ENCODE measurements at regions not wholly inside any gene's neighbourhood (a gene's known extent, or its start where the extent isn't known, plus 50 kb on each side); places are given as distances from the start of the nearest gene placed in this dataset.
"Not testable (repeated sequence)": the region's sequence is repeated elsewhere in the genome, so short reads cannot be mapped to it uniquely, and the experiment has no call there.

- no peak for DNase-seq (ENCODE audit: low read depth in 2 of 2)
Measured at GRCh38 chr3:170705131-170705530, 119.3 kb upstream of the SLC7A14 start.

DNA sequence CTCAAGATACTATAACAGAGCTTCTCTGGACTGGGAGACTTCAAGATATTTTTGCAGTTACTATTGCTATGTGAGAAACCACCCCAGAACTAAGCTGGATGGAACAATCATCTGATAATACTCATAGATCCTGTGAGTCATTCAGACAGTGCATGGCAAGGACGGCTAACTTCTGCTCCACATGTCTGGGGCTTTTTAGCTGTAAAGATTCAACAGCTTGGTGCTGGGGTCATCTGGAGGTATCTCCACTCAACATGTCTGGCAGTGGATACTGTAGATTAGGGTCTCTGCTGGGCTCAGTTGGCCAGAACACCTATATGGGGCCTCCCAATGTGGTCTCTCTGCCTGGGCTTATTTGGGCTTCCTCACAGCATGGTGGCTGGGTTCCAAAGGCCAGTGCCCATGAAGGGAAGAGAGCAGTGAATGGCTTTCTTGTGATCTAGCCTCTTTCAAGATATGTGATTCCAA, 117.3 kb upstream of the SLC7A14 start:
- DNase-seq (ENCODE audit: low read depth in 2 of 2) = no peak

- no peak for DNase-seq (ENCODE audit: low read depth in 2 of 2)
Measured at GRCh38 chr3:170701696-170702678, 116.1 kb upstream of the SLC7A14 start.

DNA sequence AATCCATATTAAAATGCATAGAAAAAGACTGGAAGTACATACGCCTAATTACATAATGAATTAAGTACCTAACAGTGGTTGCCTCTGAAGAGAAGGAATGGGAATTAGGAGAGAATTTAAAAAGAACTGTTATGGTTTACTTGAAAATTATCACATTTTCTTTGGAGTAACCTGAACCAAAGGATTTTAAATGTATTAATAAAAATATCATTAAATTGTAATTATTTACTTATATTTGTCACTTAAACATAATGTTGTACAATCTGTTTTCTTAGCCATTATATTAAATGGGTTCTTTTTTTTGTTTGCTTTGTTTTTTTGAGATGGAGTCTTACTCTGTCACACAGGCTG, 114.2 kb upstream of the SLC7A14 start:
- no peak for DNase-seq (ENCODE audit: low read depth in 2 of 2)

DNA sequence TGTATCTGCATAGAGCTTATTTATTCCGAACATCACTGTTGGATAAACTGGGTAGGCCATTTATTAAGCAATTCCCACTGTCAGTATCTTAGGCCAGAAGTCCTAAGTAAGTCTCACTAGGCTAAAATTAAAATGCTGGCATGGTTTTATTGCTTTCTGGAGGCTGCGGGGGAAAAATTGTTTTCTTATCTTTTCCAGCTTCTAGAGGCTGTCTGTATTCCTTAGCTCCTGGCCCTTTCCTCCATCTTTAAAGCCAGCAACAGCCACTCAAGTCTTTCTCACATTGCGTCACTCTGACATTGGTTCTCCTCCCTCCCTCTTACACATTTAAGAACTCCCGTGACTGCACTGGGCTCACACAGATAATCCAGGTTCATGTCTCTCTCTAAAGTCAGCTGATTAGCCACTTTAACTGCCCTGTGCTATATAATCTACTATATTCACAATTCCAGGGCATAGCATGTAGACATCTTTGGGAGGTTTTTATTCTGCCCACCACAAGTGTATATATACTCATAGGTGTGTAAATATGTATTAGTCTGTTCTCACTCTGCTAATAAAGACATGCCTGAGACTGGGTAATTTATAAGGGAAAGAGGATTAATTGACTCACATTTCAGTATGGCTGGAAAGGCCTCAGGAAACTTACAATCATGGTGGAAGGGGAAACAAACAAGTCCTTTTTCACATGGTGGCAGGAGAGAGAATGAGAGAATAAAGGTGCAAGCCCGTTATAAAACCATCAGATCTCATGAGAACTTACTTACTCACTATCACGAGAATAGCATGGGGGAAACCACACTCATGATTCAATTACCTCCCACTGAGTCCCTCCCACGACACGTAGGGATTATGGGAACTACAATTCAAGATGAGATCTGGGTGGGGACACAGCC, 113.5 kb upstream of the SLC7A14 start:
- no peak for DNase-seq (ENCODE audit: low read depth in 2 of 2)

- no peak for DNase-seq (ENCODE audit: low read depth in 2 of 2)
Measured at GRCh38 chr3:170697908-170698307, 112.0 kb upstream of the SLC7A14 start.

GRCh38 chr3:170697131-170697530, 111.3 kb upstream of the SLC7A14 start:
- DNase-seq (ENCODE audit: low read depth in 2 of 2) = no peak

GRCh38 chr3:170695486-170696064, 109.7 kb upstream of the SLC7A14 start:
- no peak for DNase-seq (ENCODE audit: low read depth in 2 of 2)

- no peak for DNase-seq (ENCODE audit: low read depth in 2 of 2)
Measured at GRCh38 chr3:170692720-170693119, 106.8 kb upstream of the SLC7A14 start.

DNA sequence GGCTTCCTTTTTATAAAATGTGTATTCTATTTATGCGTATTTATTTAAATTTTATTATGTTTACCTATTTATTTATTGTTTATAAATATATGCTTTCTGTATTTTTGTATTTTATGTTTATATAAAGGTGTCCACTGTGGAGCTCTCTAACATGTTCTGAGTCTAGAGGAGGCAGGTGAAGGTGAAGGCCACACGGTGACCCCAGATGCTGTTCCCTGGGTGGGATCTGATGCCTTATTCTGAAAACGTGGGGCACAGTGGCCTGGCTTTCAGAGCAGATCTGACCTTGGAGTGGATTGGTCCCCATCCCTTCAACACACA, 104.7 kb upstream of the SLC7A14 start:
- DNase-seq (ENCODE audit: low read depth in 2 of 2) = no peak

DNA sequence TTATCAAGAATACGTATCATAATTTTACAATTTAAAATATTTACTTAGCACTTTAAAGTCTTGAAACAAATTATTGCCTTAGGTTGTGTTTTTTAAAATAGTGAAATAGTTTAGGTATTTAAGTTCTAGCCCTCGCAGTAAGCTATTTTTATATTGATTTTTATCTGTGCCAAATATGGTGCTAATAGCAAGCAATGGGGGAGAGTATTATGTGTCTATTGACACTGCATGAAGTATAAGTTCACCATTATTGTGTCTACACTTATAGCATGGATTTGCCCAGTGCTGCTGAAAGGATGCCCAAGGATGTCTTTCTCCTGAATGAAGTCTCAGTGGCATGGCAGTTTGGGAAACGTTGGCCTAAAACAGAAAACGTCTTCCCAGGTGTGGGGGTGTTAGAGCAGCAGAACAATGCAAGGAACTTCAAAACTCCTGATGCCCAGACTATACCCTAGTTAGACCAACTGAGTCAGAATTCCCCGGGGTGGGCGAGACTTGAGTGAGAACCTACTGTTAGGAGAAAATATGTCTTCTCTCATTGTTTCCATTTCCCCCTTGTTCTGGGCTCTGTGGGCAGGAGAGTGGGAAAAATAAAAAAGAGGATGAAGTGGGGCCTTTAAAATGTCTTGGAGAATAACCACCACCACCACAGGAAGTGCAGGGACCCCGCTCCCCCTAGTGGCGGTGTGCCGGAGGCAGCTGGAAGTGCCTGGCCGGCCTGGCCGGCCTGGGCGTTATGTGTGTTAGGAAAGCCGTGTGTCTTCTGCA, 104.2 kb upstream of the SLC7A14 start:
- DNase-seq (ENCODE audit: low read depth in 2 of 2) = peak; percentile 2 to 10

DNA sequence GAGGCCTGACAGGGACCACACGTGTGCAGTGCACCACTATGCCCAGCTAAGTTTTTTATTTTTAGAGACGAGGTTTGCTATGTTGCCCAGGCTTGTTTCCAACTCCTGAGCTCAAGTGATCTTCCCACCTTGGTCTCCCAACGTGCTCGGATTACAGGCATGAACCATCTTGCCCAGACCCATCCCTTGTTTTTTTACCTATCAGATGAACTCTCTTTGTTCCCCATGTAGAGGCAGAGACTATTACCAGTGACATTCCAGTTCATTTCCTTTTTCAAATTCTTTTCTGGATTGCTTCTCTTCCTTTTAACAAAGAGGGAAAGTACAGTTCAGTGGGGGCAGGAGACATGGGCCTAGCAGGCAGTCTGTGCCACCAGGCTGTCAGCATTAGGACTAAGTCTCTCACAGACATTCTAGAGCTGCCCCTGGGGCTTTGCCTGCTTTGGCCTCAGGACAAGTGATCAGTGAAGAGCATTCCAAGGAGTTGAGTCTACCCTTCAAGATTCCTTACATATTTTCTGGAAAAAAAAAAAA, 103.5 kb upstream of the SLC7A14 start:
- no peak for DNase-seq (ENCODE audit: low read depth in 2 of 2)

DNA sequence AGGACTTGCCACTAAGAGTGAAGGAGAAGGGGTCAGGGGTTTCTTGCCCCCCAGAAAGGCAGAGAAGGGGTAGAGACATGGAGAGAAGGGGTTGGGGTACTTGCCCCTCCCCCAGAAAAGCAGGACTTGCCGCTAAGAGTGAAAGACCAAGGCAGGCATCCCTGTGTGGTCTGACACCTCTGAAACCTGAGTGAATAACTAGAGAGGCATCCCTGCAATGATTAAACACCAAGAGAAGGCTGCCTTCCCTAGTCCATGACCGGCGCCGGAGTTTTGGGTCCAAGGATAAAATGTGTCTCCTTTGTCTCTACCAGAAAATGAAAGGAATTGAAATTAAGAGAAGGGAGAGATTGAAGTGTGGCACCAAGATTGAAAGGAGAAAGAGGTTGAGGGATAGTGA, 102.3 kb upstream of the SLC7A14 start:
- not testable (repeated sequence) for DNase-seq (ENCODE audit: low read depth in 2 of 2)

DNA sequence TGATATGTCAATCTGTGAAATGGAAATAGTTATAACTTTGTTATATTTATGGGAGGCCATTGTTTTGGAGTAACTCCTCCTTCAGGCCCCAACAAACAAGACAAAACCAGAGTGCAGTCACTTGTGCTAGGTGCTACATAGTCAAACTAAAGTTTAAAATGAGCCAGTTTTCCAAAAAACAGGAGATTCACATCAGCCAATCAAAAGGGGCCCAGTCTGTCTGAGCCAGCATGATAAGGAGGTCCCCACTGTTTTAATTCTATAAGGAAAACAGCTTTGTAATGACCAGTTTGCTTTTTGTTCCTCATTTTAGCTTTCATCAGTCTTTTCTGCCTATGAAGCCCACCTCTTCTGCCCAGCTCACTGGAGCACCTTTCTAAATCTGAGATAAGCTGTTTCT, 94.7 kb upstream of the SLC7A14 start:
- DNase-seq (ENCODE audit: low read depth in 2 of 2) = no peak

- DNase-seq (ENCODE audit: low read depth in 2 of 2) = no peak
Measured at GRCh38 chr3:170679190-170679589, 93.3 kb upstream of the SLC7A14 start.

GRCh38 chr3:170670504-170670903, 84.6 kb upstream of the SLC7A14 start:
- no peak for DNase-seq (ENCODE audit: low read depth in 2 of 2)

DNA sequence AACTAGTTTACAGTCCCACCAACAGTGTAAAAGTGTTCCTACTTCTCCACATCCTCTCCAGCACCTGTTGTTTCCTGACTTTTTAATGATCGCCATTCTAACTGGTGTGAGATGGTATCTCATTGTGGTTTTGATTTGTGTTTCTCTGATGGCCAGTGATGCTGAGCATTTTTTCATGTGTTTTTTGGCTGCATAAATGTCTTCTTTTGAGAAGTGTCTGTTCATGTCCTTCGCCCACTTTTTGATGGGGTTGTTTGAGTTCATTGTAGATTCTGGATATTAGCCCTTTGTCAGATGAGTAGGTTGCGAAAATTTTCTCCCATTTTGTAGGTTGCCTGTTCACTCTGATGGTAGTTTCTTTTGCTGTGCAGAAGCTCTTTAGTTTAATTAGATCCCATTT, 77.1 kb upstream of the SLC7A14 start:
- not testable (repeated sequence) for DNase-seq (ENCODE audit: low read depth in 2 of 2)

DNA sequence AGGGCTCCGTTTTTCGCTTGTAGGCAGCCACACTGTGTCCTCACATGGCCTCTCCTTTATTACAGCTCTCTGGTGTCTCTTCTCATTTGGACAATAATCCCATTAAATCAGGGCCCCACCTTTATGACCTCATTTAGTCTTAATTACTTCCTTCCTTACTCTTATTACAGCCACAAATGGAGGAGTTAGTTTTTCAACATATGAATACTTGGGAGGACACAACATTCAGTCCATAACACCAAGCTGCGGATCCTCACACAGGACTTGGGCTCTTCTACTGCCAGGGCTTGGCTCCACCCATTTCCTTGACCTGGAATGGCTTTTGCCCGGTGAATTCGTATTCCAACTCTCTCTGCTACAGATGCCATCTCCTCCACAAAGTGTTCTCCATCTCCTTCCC, 74.3 kb upstream of the SLC7A14 start:
- DNase-seq (ENCODE audit: low read depth in 2 of 2) = no peak

DNA sequence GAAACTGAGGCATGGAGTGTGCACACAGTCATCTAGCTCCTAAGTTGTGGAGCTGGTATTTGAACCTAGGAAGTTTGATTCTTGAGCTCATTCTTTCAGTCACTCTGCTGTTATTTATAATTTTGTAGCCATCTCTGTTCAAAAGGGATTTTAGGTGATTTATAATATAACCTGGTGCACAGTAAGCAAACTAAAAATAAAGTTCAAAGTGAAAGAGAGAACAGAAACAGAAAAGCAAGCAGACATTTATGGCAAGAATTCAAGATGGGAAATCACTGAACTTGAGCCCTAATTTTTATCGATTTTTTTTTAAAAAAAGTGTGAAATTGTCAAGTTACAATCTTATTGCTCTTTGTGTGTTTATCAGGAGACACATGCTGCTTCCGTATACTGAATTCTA, 71.4 kb upstream of the SLC7A14 start:
- DNase-seq (ENCODE audit: low read depth in 2 of 2) = no peak

GRCh38 chr3:170656284-170656683, 70.4 kb upstream of the SLC7A14 start:
- DNase-seq (ENCODE audit: low read depth in 2 of 2) = no peak

DNA sequence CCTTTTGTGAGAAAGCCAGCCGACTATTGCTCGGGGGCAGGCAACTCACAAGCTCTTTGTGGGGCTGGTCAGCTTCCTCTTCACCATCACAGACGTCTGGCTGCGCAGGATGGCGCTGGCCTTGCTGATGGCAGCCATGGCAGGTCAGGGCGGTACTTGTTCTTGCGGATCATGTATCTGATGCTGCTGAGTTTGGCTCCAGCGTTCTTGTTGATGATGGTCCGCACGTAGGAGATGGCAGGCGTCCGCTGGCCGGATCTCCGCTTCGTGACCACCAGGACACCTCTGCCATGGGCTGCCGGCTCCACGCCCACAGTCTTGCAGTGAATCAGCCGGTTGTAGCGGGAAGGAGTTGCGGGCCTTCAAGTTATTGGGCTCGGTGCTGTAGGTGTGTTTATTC, 67.9 kb upstream of the SLC7A14 start:
- DNase-seq (ENCODE audit: low read depth in 2 of 2) = no peak

Data from stimulated activated CD4-positive, alpha-beta T cell treated with anti-CD3 and anti-CD28 coated beads, Interleukin-1b, Interleukin-23, amount 100 ng/mL, for 1 hour (primary cell).